Suprapubic skin (tissue), 4 donors: ENCODE measurements at regions not wholly inside any gene's neighbourhood (a gene's known extent, or its start where the extent isn't known, plus 50 kb on each side); places are given as distances from the start of the nearest gene placed in this dataset.

Experiments
- DNase-seq, 2 donors: peaks; one replicate each; pipeline ENCODE4 v3.0.0-alpha.2; 2019; ENCODE audit warnings: low spot score in 2 of 2
- H3K27ac ChIP-seq: fragments of 200-600 bp; sonication (generic); one replicate; pipeline ENCODE4 v1.5.1; 2019
- H3K27me3 ChIP-seq: fragments of 200-600 bp; sonication (generic); one replicate; pipeline ENCODE4 v1.5.1; 2019
- H3K36me3 ChIP-seq: fragments of 200-600 bp; sonication (generic); one replicate; pipeline ENCODE4 v1.5.1; 2019
- H3K4me1 ChIP-seq: fragments of 200-600 bp; sonication (generic); one replicate; pipeline ENCODE4 v1.5.1; 2019
- H3K4me3 ChIP-seq: fragments of 200-600 bp; sonication (generic); one replicate; pipeline ENCODE4 v1.5.1; 2019; ENCODE audit warnings: mild to moderate bottlenecking
- H3K9me3 ChIP-seq: fragments of 200-600 bp; sonication (generic); one replicate; pipeline ENCODE4 v1.5.1; 2019
- CTCF ChIP-seq, 2 donors: fragments of 200-600 bp in 1 of 2; fragments of 450-650 bp in 1 of 2; sonication (generic) in 1 of 2; IDR thresholded peaks; one replicate each; pipeline ENCODE4 v1.5.1; 2016 to 2019; ENCODE audit warnings: antibody characterized with exemption in 2 of 2, mild to moderate bottlenecking in 1 of 2, moderate library complexity in 1 of 2
- EP300 ChIP-seq: sonication (generic); formaldehyde crosslinking; IDR thresholded peaks from one replicate; pipeline ENCODE4 v1.6.1; 2017; ENCODE audit warnings: antibody characterized with exemption
- POLR2A ChIP-seq, 2 donors: fragments of 450-650 bp; IDR thresholded peaks; one replicate each; pipeline ENCODE4 v1.6.1; 2017; ENCODE audit warnings: antibody characterized with exemption in 2 of 2, mild to moderate bottlenecking in 2 of 2, moderate library complexity in 2 of 2
- POLR2AphosphoS5 ChIP-seq, 3 donors: sonication (generic); formaldehyde crosslinking; IDR thresholded peaks; one replicate each; pipeline ENCODE4 v1.6.1; 2017; ENCODE audit warnings: antibody characterized with exemption in 3 of 3
- WGBS: methylation state at CpG from one replicate; pipeline ENCODE4 v1.1.5; 2018; 5-methylcytosine and 5-hydroxymethylcytosine counted together

GRCh38 chr1:228977307-228977706 is 242.0 kb downstream of the RHOU start:
- H3K4me3 ChIP-seq: no peak overlapping the region
- H3K4me1 ChIP-seq: peaks cover 9% of the 10 kb centered on the region
- no peak overlapping the region for H3K27ac ChIP-seq
- H3K9me3 ChIP-seq: no peaks in the 10 kb centered on the region
- TF ChIP-seq POLR2A (IDR thresholded peaks at IDR 0.05) (no peak), POLR2AphosphoS5 (IDR thresholded peaks at IDR 0.05) (no peak), EP300 (no peak), CTCF (IDR thresholded peaks at IDR 0.05) (no peak)
- 92% methylated on average over 8 of the region's 8 CpGs for WGBS
- no peaks in the 10 kb centered on the region for H3K36me3 ChIP-seq
- DNase-seq: peak in 1 of 2 donors; percentile 32
- no peaks in the 10 kb centered on the region for H3K27me3 ChIP-seq

- DNase-seq: peak in 1 of 2 donors; percentile 5
- Histone ChIP-seq H3K27ac (no peak overlapping the region), H3K4me1 (peaks cover 9% of the 10 kb centered on the region), H3K9me3 (no peaks in the 10 kb centered on the region), H3K27me3 (no peaks in the 10 kb centered on the region), H3K36me3 (no peaks in the 10 kb centered on the region), H3K4me3 (no peak overlapping the region)
- no peak for TF ChIP-seq POLR2A (IDR thresholded peaks at IDR 0.05)
- no peak for TF ChIP-seq CTCF (IDR thresholded peaks at IDR 0.05)
- no peak for TF ChIP-seq EP300
- no peak for TF ChIP-seq POLR2AphosphoS5 (IDR thresholded peaks at IDR 0.05)
- WGBS: 94% methylated on average over 3 of the region's 3 CpGs
Observed at GRCh38 chr1:228977741-228978140, 242.5 kb downstream of the RHOU start.

- no peaks in the 10 kb centered on the region for H3K9me3 ChIP-seq
- H3K36me3 ChIP-seq: no peaks in the 10 kb centered on the region
- no peak overlapping the region for H3K4me3 ChIP-seq
- no peak overlapping the region for H3K27ac ChIP-seq
- peak in 1 of 2 donors; percentile 64 for DNase-seq
- H3K27me3 ChIP-seq: no peaks in the 10 kb centered on the region
- H3K4me1 ChIP-seq: peaks cover 9% of the 10 kb centered on the region
- 46% methylated on average over 13 of the region's 14 CpGs for WGBS
- no peak for TF ChIP-seq EP300
- TF ChIP-seq POLR2AphosphoS5 (IDR thresholded peaks at IDR 0.05): no peak
- no peak for TF ChIP-seq POLR2A (IDR thresholded peaks at IDR 0.05)
- no peak for TF ChIP-seq CTCF (IDR thresholded peaks at IDR 0.05)
Observed at GRCh38 chr1:228978484-228979324, 243.4 kb downstream of the RHOU start.

- Histone ChIP-seq H3K27ac (no peak overlapping the region), H3K4me3 (no peak overlapping the region), H3K4me1 (peaks cover 9% of the 10 kb centered on the region), H3K36me3 (no peaks in the 10 kb centered on the region), H3K27me3 (no peaks in the 10 kb centered on the region), H3K9me3 (no peaks in the 10 kb centered on the region)
- 82% methylated on average over 7 of the region's 7 CpGs for WGBS
- DNase-seq: peak in 1 of 2 donors; percentile 52
- no peak for TF ChIP-seq EP300
- TF ChIP-seq CTCF (IDR thresholded peaks at IDR 0.05): no peak
- no peak for TF ChIP-seq POLR2AphosphoS5 (IDR thresholded peaks at IDR 0.05)
- TF ChIP-seq POLR2A (IDR thresholded peaks at IDR 0.05): no peak
Observed at GRCh38 chr1:228979325-228979699, 244.0 kb downstream of the RHOU start.

GRCh38 chr1:228979774-228980173 is 244.5 kb downstream of the RHOU start:
- Histone ChIP-seq H3K27me3 (no peaks in the 10 kb centered on the region), H3K4me3 (no peak overlapping the region), H3K9me3 (no peaks in the 10 kb centered on the region), H3K27ac (no peak overlapping the region), H3K4me1 (peaks cover 9% of the 10 kb centered on the region), H3K36me3 (no peaks in the 10 kb centered on the region)
- TF ChIP-seq POLR2A (IDR thresholded peaks at IDR 0.05) (no peak), POLR2AphosphoS5 (IDR thresholded peaks at IDR 0.05) (no peak), EP300 (no peak), CTCF (IDR thresholded peaks at IDR 0.05) (no peak)
- 96% methylated on average over 6 of the region's 6 CpGs for WGBS
- DNase-seq: no peak
